ENCODE measurements at regions not wholly inside any gene's neighbourhood (a gene's known extent, or its start where the extent isn't known, plus 50 kb on each side); places are given as distances from the start of the nearest gene placed in this dataset.

- peak overlapping the region in 1 of 2 experiments; percentile 67; a peak in 3 of 4 replicates for H3K27ac ChIP-seq (ENCODE audit: low read depth in 2 of 2, low read length in 1 of 2)
- ChIA-PET POLR2A (no interaction called here), CTCF (interaction anchor here (0.7 to 7.2 kb wide), 72 partner anchors 9 to 1579 kb away, joined by 3 to 77 read pairs (median 4); partner anchors contain the start of genes DUSP10 and TAF1A)
- 27% methylated on average over 13 of the region's 13 CpGs for WGBS (ENCODE audit: low lambda C conversion rate)
- no peak overlapping the region for H3K9ac ChIP-seq
- H3K4me2 ChIP-seq, result 0 out of 2 replicates have a peak overlapping the region, but pooled peaks have one; percentile 13
- H3K4me3 ChIP-seq (ENCODE audit: low read depth in 2 of 2, low read length in 1 of 2), result peak overlapping the region; percentile 3 to 5; a peak in 2 of 4 replicates
- no peaks in the 10 kb centered on the region for H4K20me1 ChIP-seq (ENCODE audit: insufficient read depth)
- no peaks in the 10 kb centered on the region for H3K36me3 ChIP-seq (replicated peaks in 1 of 2; ENCODE audit: control insufficient read depth in 1 of 2, insufficient read depth in 2 of 2, low read length in 1 of 2)
- DNase-seq, result peak; percentile 69
- no peaks in the 10 kb centered on the region for H3K27me3 ChIP-seq (ENCODE audit: insufficient read depth)
- no peaks in the 10 kb centered on the region for H3K79me2 ChIP-seq (ENCODE audit: insufficient read depth)
- H2AFZ ChIP-seq (ENCODE audit: low read depth), result peak overlapping the region; percentile 14; the same call in 1 of the 2 replicates
- H3K9me3 ChIP-seq, result no peaks in the 10 kb centered on the region
- peaks cover 0 to 16% of the 10 kb centered on the region in 2 experiments; a peak in 2 of 4 replicates for H3K4me1 ChIP-seq (ENCODE audit: control insufficient read depth in 1 of 2, insufficient read depth in 2 of 2, low read depth in 1 of 2, low read length in 1 of 2)
- no peaks in the 10 kb centered on the region for H3K9me2 ChIP-seq
- TF ChIP-seq RCOR1 (IDR thresholded peaks at IDR 0.05; ENCODE audit: low read length), result peak; percentile 78; the same call in 1 of the 2 replicates
- no peak for TF ChIP-seq EZH2phosphoT487 (IDR thresholded peaks at IDR 0.05; ENCODE audit: borderline replicate concordance, low read depth)
- TF ChIP-seq TCF12 (IDR thresholded peaks at IDR 0.05), result peak; percentile 34; the same call in 1 of the 2 replicates
- peak in 1 of 2 experiments; percentile 84; a peak in 2 of 4 replicates for TF ChIP-seq EP300 (IDR thresholded peaks at IDR 0.05; ENCODE audit: borderline replicate concordance in 1 of 2, low read depth in 1 of 2, low read length in 1 of 2)
- H3F3A ChIP-seq (replicated peaks; ENCODE audit: insufficient read depth), result no peaks in the 10 kb centered on the region
These were observed 93.1 kb downstream of the HHIPL2 start for GRCh38 chr1:222454782-222455181.

DNA sequence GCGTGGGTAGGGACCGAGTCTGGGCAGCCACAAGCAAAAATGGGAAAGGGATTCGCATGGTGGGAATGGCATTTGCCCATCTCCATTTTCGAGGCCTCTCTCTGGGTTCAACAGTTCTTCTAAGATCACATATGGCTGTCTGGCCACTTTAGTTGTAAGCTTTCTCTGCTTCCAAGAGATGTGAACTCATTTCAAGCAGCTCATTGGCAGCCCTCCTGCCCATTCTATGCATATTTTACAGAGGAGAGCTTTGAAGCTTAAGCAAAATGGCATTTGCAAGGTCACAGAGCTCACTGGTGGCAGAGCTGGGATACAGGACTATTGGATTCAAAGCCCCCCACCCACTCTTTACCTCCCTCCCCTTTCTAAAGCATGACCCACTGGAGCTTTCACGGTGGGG, 93.7 kb downstream of the HHIPL2 start:
- ChIA-PET CTCF (interaction anchor here (0.7 to 7.2 kb wide), 48 partner anchors 8 to 1578 kb away, joined by 3 to 77 read pairs (median 5); partner anchors contain the start of genes DUSP10 and TAF1A), POLR2A (no interaction called here)
- WGBS (ENCODE audit: low lambda C conversion rate), result 80% methylated on average over 5 of the region's 5 CpGs
- no peaks in the 10 kb centered on the region for H3F3A ChIP-seq (replicated peaks; ENCODE audit: insufficient read depth)
- H2AFZ ChIP-seq (ENCODE audit: low read depth), result no peak overlapping the region
- H3K9ac ChIP-seq, result no peak overlapping the region
- no peaks in the 10 kb centered on the region for H3K79me2 ChIP-seq (ENCODE audit: insufficient read depth)
- H3K27ac ChIP-seq (ENCODE audit: low read depth in 2 of 2, low read length in 1 of 2), result no peak overlapping the region
- no peak for TF ChIP-seq FOXM1 (IDR thresholded peaks at IDR 0.05; ENCODE audit: low read depth)
- no peak for TF ChIP-seq MEF2A (IDR thresholded peaks at IDR 0.05; ENCODE audit: borderline replicate concordance, low read depth)
- no peak for TF ChIP-seq YY1 (IDR thresholded peaks at IDR 0.05; ENCODE audit: low read depth)
- no peak for TF ChIP-seq GATA2 (CRISPR knock-in tag; IDR thresholded peaks at IDR 0.05)
- no peak for TF ChIP-seq TAF1 (IDR thresholded peaks at IDR 0.05; ENCODE audit: borderline replicate concordance, low read depth, low read length)
- TF ChIP-seq GABPA (IDR thresholded peaks at IDR 0.05; ENCODE audit: low read depth), result no peak
- no peak for TF ChIP-seq PBX3 (IDR thresholded peaks at IDR 0.05)
- TF ChIP-seq, protein P1, sequence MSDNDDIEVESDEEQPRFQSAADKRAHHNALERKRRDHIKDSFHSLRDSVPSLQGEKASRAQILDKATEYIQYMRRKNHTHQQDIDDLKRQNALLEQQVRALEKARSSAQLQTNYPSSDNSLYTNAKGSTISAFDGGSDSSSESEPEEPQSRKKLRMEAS (IDR thresholded peaks at IDR 0.05; ENCODE audit: low read depth), result no peak
- no peaks in the 10 kb centered on the region for H4K20me1 ChIP-seq (ENCODE audit: insufficient read depth)
- peaks cover 0 to 16% of the 10 kb centered on the region in 2 experiments; a peak in 2 of 4 replicates for H3K4me1 ChIP-seq (ENCODE audit: control insufficient read depth in 1 of 2, insufficient read depth in 2 of 2, low read depth in 1 of 2, low read length in 1 of 2)
- no peaks in the 10 kb centered on the region for H3K9me2 ChIP-seq
- DNase-seq, result no peak
- H3K36me3 ChIP-seq (replicated peaks in 1 of 2; ENCODE audit: control insufficient read depth in 1 of 2, insufficient read depth in 2 of 2, low read length in 1 of 2), result no peaks in the 10 kb centered on the region
- H3K4me2 ChIP-seq, result no peak overlapping the region
- no peaks in the 10 kb centered on the region for H3K9me3 ChIP-seq
- H3K4me3 ChIP-seq (ENCODE audit: low read depth in 2 of 2, low read length in 1 of 2), result no peak overlapping the region
- H3K27me3 ChIP-seq (ENCODE audit: insufficient read depth), result no peaks in the 10 kb centered on the region
